22Rv1 (cell line): ENCODE measurements at regions not wholly inside any gene's neighbourhood (a gene's known extent, or its start where the extent isn't known, plus 50 kb on each side); places are given as distances from the start of the nearest gene placed in this dataset.

Experiments used
- ZFX ChIP-seq: fragments of 450-650 bp; IDR thresholded peaks from 2 replicates; pipeline ENCODE4 v1.6.1; 2017; ENCODE audit warnings: antibody characterized with exemption, borderline replicate concordance
- TF ChIP-seq, protein P1 (sequence below): fragments of 450-650 bp; IDR thresholded peaks from 2 replicates; pipeline ENCODE4 v1.5.1; 2017; ENCODE audit warnings: mild to moderate bottlenecking

DNA sequence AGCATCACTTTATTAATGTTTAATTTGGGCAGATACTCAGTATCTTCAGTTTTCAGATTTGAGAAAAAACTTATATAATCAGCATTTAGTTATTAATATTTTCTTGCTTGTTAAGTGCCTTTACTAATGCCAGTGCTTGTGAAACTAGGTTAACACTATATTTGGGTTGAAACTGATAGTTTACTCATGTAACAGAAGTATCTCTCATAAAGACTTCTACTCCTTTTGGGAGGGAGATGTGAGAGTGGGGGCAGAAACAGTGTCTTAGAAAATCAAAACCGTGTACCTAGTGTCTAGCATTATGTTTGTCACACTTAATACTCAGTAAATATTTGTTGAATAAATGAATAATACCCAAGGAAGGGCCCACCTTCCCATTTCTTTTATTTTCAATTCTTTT, 129.5 kb downstream of the MSTN start:
- TF ChIP-seq, protein P1, sequence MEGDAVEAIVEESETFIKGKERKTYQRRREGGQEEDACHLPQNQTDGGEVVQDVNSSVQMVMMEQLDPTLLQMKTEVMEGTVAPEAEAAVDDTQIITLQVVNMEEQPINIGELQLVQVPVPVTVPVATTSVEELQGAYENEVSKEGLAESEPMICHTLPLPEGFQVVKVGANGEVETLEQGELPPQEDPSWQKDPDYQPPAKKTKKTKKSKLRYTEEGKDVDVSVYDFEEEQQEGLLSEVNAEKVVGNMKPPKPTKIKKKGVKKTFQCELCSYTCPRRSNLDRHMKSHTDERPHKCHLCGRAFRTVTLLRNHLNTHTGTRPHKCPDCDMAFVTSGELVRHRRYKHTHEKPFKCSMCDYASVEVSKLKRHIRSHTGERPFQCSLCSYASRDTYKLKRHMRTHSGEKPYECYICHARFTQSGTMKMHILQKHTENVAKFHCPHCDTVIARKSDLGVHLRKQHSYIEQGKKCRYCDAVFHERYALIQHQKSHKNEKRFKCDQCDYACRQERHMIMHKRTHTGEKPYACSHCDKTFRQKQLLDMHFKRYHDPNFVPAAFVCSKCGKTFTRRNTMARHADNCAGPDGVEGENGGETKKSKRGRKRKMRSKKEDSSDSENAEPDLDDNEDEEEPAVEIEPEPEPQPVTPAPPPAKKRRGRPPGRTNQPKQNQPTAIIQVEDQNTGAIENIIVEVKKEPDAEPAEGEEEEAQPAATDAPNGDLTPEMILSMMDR, result no peak
- no peak for TF ChIP-seq ZFX
